Mucosa of stomach (tissue), 1 donor: ENCODE measurements at regions not wholly inside any gene's neighbourhood (a gene's known extent, or its start where the extent isn't known, plus 50 kb on each side); places are given as distances from the start of the nearest gene placed in this dataset.

ENCODE experiments used
- H3K27me3 ChIP-seq: one replicate; pipeline ENCODE4 v1.7.0; 2013; ENCODE audit warnings: mild to moderate bottlenecking, low read length; ENCODE audit not compliant: control insufficient read depth, insufficient read depth
- H3K36me3 ChIP-seq: one replicate; pipeline ENCODE4 v1.7.0; 2013; ENCODE audit warnings: low read length; ENCODE audit not compliant: control insufficient read depth, insufficient read depth
- H3K4me1 ChIP-seq: one replicate; pipeline ENCODE4 v1.7.0; 2013; ENCODE audit warnings: mild to moderate bottlenecking, low read length; ENCODE audit not compliant: control insufficient read depth, insufficient read depth
- H3K4me3 ChIP-seq: one replicate; pipeline ENCODE4 v1.7.0; 2013; ENCODE audit warnings: low read length
- H3K9ac ChIP-seq: one replicate; pipeline ENCODE4 v1.7.0; 2013; ENCODE audit warnings: mild to moderate bottlenecking, low read length, moderate library complexity
- H3K9me3 ChIP-seq: one replicate; pipeline ENCODE4 v1.7.0; 2013; ENCODE audit warnings: mild to moderate bottlenecking, low read length, moderate library complexity; ENCODE audit not compliant: control insufficient read depth
- donor health status: Pancreatic carcinoma.

DNA sequence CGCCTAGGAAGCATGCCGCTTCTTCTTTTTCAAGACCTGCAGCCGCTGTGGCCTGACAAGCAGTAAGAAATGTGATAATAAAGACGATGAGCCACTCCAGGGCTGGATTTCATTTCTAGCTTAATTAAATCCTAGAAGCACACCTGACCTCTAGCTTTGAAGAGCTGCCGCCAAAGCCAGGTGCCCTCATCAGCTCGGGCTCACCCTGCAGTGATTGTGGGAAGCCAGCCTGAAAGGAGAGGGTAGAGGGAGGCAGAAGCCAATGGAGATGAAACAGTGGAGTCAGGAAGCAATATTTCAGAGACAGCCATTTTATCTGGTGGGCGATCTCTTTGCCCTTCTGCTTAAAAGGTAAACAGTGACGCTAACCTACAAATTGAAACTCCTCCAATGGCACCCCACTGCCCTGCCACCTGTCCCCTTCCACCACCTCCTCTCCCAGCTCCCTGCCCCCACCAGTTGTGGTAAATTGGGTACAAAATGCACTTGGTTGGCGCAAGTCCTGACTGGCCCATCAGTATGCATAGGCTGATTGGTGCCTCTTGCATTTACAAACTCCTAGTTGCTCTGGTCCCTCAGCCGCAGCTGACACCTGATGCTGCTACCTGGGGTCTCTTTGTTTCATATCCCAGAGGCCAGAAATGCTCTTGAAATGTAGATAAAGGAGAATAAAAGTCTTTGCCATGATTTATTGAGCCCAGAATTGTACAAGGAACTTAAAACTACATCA is 385.3 kb downstream of the PDCD6IP start:
- no peaks in the 10 kb centered on the region for H3K27me3 ChIP-seq
- H3K4me1 ChIP-seq: no peaks in the 10 kb centered on the region
- no peaks in the 10 kb centered on the region for H3K9me3 ChIP-seq
- H3K36me3 ChIP-seq: no peaks in the 10 kb centered on the region
- H3K4me3 ChIP-seq: no peak overlapping the region
- H3K9ac ChIP-seq: no peak overlapping the region

DNA sequence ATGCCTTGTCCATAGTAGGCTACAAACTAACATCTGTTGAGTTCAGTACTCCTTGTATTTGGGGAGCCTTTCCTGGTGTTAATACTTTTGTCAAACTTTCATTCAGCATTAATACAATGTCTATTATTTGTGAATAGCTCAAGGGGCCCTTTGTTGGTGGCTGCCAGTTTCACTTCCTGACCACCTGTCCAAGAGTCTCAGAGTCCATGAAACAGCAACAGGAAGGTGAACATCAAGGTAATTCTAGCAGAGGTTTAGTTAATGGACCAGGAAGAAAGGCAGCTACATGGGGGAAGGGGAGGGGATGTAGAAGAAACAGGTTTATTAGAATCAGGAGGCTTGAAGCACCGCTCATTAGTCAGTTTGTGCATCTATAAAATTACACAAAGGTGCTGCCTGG is 386.9 kb downstream of the PDCD6IP start:
- Histone ChIP-seq H3K27me3 (no peaks in the 10 kb centered on the region), H3K4me1 (no peaks in the 10 kb centered on the region), H3K9me3 (no peaks in the 10 kb centered on the region), H3K36me3 (no peaks in the 10 kb centered on the region), H3K9ac (no peak overlapping the region), H3K4me3 (no peak overlapping the region)

DNA sequence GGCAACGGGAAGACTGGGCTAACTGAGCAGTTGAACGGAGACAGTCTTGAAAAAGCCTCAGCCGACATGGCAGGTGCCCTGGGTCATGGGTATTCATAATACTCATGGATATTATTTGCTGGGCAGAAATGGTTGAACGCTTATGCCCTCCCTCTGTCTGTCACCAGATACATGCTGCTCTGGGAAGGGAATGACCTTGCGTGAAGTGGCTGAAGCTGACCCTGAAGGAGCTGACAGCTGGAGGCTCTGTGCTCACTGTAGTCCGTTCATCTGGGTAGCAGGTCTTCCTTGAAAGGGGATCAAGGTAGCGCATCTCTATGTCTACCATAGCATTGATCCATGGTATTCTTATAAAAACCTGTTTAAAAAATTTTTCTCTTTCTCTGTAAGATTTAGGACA is 390.7 kb downstream of the PDCD6IP start:
- Histone ChIP-seq H3K4me1 (no peaks in the 10 kb centered on the region), H3K36me3 (no peaks in the 10 kb centered on the region)

DNA sequence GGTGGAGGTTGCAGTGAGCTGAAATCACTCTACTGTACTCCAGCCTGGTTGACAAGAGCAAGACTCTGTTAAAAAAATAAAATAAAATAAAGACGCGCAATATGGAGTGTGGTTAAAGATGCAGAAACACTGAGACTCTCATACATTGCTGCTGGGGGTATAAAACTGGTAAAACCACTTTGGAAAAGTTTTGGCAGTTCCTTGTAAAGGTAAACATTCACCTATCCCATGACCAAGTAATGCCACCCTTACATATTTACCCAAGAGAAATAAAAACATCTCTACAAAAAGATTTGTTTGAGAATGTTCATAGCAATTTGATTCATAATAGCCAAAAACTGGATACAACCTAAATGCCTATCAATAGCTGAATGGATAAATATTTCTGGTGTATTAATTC is 398.5 kb downstream of the PDCD6IP start:
- no peaks in the 10 kb centered on the region for H3K36me3 ChIP-seq

More for the DNA sequence above, 390.7 kb downstream of the PDCD6IP start:
- Histone ChIP-seq H3K27me3 (no peaks in the 10 kb centered on the region), H3K4me3 (no peak overlapping the region), H3K9ac (no peak overlapping the region), H3K9me3 (no peaks in the 10 kb centered on the region)

DNA sequence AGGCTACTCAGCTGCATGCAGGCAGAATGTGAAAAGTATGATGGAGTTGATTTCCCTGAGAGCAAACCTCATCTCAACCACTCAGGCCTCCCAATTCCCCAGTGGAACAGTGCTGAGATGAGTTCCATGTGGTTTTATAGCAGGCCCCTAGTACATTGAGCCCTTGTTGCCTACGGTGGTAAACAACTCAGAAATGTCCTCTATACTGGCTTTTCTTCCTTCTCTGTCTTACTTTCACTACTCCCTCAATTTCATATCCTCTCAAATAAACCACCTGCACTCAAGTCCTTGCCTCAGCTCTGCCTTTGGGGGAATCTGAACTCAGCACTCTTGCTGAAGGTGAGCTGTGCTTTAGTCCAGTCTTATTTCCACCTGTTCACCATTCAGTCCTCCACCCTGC is 399.9 kb downstream of the PDCD6IP start:
- Histone ChIP-seq H3K4me3 (no peak overlapping the region), H3K27me3 (no peaks in the 10 kb centered on the region), H3K9ac (no peak overlapping the region), H3K36me3 (no peaks in the 10 kb centered on the region), H3K4me1 (no peaks in the 10 kb centered on the region), H3K9me3 (no peaks in the 10 kb centered on the region)

More for the DNA sequence above, 398.5 kb downstream of the PDCD6IP start:
- H3K9me3 ChIP-seq: no peaks in the 10 kb centered on the region
- no peaks in the 10 kb centered on the region for H3K27me3 ChIP-seq
- H3K4me1 ChIP-seq: no peaks in the 10 kb centered on the region
- no peak overlapping the region for H3K4me3 ChIP-seq
- no peak overlapping the region for H3K9ac ChIP-seq

DNA sequence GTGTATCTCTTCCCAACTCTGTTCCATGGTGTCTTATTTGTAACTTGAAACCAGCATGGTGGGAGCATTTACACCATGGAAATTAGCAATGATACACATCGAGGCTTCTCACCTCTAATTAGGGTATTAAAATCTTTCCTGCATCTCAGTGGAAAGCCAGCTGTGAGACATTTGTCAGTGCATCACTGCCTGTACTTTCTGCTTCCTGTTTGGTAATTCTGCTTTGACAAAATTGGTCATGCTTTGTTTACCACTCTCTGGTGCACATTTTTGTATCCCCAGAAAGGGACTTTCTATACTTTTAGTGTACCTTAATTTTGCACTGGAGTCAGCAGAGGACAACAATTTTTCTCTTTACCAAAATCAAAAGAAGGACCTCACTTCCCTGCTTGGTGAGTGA is 402.1 kb downstream of the PDCD6IP start:
- Histone ChIP-seq H3K27me3 (no peaks in the 10 kb centered on the region), H3K4me1 (no peaks in the 10 kb centered on the region), H3K36me3 (no peaks in the 10 kb centered on the region), H3K9me3 (no peaks in the 10 kb centered on the region), H3K4me3 (no peak overlapping the region), H3K9ac (no peak overlapping the region)

DNA sequence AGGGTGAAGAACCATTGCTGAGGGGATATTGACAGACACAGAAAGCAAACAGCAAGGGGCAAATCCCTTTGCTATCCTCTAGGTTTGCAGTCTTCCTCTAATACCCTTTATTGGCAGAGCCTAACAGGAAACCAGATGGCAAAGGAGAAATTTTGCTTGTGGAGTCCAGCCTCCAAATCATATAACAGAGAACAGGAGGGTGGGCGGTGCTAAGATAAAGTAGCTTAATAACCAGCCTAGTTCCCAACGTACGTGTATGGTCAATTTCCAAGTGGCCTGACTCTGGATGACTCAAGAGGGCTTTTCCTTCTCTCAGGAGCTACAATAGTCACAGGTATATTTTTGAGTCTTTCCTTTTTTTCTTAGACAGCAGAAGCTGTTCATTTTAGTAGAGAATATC is 404.5 kb downstream of the PDCD6IP start:
- no peak overlapping the region for H3K9ac ChIP-seq
- H3K4me3 ChIP-seq: no peak overlapping the region
- no peaks in the 10 kb centered on the region for H3K36me3 ChIP-seq
- H3K9me3 ChIP-seq: no peaks in the 10 kb centered on the region
- H3K4me1 ChIP-seq: no peaks in the 10 kb centered on the region
- H3K27me3 ChIP-seq: no peaks in the 10 kb centered on the region

DNA sequence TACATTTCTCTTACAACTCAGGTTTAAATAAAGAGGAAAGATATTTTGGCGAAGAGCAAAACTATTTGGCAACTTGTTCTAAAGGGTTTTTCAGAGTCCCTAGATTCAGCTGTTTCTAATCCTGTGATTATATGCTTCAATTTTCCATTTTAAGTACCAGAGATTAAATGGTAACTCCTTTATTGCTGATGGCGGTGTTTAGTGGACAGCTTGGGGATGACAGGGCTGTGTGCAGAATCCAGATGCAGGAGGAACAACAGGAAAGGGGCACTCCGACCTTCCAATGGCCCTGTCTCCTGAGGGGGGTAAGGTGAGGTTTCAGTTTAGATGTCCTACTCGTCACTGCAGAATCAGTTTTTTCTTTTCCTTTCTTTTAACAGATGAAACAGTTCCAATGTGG is 405.0 kb downstream of the PDCD6IP start:
- no peaks in the 10 kb centered on the region for H3K36me3 ChIP-seq
- no peaks in the 10 kb centered on the region for H3K27me3 ChIP-seq
- no peaks in the 10 kb centered on the region for H3K4me1 ChIP-seq
- H3K9ac ChIP-seq: no peak overlapping the region
- H3K9me3 ChIP-seq: no peaks in the 10 kb centered on the region
- H3K4me3 ChIP-seq: no peak overlapping the region

DNA sequence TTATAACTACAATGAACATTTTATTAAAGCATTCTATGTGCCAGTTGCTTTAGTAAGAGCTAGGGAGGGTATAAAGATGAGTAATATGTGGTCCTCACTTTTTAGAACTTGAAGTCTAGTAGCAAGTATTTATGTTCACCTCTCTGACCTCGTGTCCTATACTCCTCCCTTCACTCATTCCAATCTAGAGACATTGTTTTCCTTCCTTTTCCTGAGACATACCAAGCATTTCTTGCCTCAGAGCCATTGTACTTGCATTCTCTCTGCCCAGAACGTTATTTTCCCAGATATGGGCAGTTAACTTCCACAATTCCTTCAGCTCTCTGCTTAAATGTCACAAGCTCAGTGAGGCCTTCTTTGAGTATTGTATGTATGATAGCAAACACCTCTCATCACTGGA is 408.6 kb downstream of the PDCD6IP start:
- Histone ChIP-seq H3K9me3 (no peaks in the 10 kb centered on the region), H3K9ac (no peak overlapping the region), H3K27me3 (no peaks in the 10 kb centered on the region), H3K36me3 (no peaks in the 10 kb centered on the region), H3K4me3 (no peak overlapping the region), H3K4me1 (no peaks in the 10 kb centered on the region)

DNA sequence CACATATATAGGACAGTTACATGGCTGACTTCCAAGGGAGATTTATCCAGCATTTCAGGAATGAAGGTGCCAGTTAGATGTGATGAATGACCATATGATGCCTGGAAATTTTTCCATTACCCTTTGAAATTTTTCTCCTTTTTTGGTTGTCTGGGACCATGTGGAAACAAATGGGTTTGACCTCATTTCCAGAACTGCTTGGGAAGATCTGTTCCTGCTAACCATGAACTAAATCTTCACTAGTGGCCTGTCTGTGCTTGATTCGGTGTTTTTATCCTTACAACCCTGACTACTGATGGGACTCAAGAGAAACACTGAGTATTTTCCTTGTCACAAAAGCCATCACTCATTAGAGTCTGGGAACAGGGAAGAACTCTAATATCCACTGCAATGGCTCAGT is 409.4 kb downstream of the PDCD6IP start:
- Histone ChIP-seq H3K9ac (no peak overlapping the region), H3K36me3 (no peaks in the 10 kb centered on the region), H3K9me3 (no peaks in the 10 kb centered on the region), H3K4me3 (no peak overlapping the region), H3K4me1 (no peaks in the 10 kb centered on the region), H3K27me3 (no peaks in the 10 kb centered on the region)

DNA sequence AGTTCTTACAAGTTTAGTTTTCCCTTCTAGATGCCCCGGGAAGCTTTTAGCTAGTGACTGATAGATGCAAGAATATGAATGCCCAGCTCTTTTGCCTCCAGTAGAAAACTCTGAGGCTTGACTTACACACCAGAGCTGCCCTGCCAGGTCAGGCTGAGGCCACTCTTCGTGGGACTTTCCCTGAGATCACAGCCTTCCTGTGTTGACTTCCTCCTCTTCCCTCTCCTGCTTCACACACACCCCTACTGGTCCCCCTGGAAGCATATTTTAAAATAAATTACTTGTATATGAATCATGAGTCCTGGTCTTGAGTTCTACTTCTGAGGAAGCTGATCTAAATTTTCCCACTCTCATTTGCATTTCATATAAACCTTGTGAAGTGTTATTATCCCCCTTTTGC is 413.7 kb downstream of the PDCD6IP start:
- Histone ChIP-seq H3K4me1 (no peaks in the 10 kb centered on the region), H3K4me3 (no peak overlapping the region), H3K27me3 (no peaks in the 10 kb centered on the region), H3K36me3 (no peaks in the 10 kb centered on the region), H3K9ac (no peak overlapping the region), H3K9me3 (no peaks in the 10 kb centered on the region)

DNA sequence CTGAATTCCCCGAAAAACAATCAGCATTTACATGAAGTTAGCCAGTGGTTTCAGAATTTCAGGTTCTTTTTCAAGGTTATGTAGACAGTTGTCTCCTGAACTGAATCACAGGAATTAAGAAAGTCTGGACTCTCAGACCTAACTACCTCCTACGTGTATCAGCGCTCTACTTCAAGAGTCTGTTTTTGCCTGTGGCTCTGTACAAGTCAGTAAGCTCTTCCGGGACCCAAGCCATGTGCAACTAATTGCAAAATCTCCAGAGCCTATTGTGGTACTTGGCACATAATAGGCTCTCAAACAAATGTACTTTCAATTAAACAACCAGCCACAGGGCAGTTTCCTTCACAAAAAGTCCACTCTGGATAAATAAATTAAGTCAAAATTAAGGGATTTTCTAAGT is 414.2 kb downstream of the PDCD6IP start:
- no peak overlapping the region for H3K4me3 ChIP-seq
- H3K4me1 ChIP-seq: no peaks in the 10 kb centered on the region

DNA sequence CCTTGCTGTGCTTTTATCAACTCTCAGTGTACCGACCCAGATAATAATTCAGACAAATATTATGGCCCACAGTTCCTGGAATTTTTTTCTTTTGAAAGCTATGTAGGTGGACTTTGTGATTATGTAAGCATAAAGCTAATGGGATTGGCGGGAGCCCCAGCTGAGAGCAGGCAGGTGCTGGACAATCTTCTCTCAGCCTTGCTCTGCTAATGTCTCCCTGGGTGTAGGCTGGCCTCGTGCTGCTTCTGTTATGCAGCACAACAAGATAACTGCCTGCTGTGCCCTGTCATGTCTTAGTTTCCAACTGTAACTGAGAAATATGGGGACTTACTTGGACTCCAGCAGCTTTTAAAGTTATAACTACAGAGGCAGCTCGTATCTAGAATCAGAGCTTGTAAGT is 415.0 kb downstream of the PDCD6IP start:
- Histone ChIP-seq H3K4me1 (no peaks in the 10 kb centered on the region), H3K9ac (no peak overlapping the region), H3K9me3 (no peaks in the 10 kb centered on the region), H3K36me3 (no peaks in the 10 kb centered on the region), H3K4me3 (no peak overlapping the region), H3K27me3 (no peaks in the 10 kb centered on the region)

More for the DNA sequence above, 414.2 kb downstream of the PDCD6IP start:
- no peaks in the 10 kb centered on the region for H3K27me3 ChIP-seq
- H3K9ac ChIP-seq: no peak overlapping the region
- no peaks in the 10 kb centered on the region for H3K36me3 ChIP-seq
- H3K9me3 ChIP-seq: no peaks in the 10 kb centered on the region
